DOHH2 (cell line): ENCODE measurements at regions not wholly inside any gene's neighbourhood (a gene's known extent, or its start where the extent isn't known, plus 50 kb on each side); places are given as distances from the start of the nearest gene placed in this dataset.

Experiments used
- H3F3A ChIP-seq: fragments of 200-600 bp; sonication (generic), shearing (Covaris generic); 2 replicates; pipeline ENCODE4 v1.6.0; 2016; ENCODE audit warnings: antibody characterized with exemption, mild to moderate bottlenecking; ENCODE audit not compliant: control insufficient read depth, insufficient read depth
- H3K27ac ChIP-seq: fragments of 200-600 bp; sonication (generic); 2 replicates; pipeline ENCODE4 v1.5.1; 2014; ENCODE audit warnings: low read depth, mild to moderate bottlenecking, low read length, moderate library complexity
- H3K27me3 ChIP-seq: fragments of 200-600 bp; sonication (generic); 2 replicates; pipeline ENCODE4 v1.6.1; 2014; ENCODE audit warnings: mild to moderate bottlenecking, low read length, mixed read lengths; ENCODE audit not compliant: control insufficient read depth
- H3K36me3 ChIP-seq: fragments of 200-600 bp; sonication (generic); 2 replicates; pipeline ENCODE4 v1.6.1; 2014; ENCODE audit warnings: mild to moderate bottlenecking, low read length, moderate library complexity, mixed read lengths; ENCODE audit not compliant: control insufficient read depth
- H3K4me1 ChIP-seq: fragments of 200-600 bp; sonication (generic); 2 replicates; pipeline ENCODE4 v1.6.1; 2014; ENCODE audit warnings: mild to moderate bottlenecking, low read length, mixed read lengths; ENCODE audit not compliant: control insufficient read depth
- H3K4me2 ChIP-seq: fragments of 200-600 bp; sonication (generic); 2 replicates; pipeline ENCODE4 v1.6.0; 2014; ENCODE audit warnings: mild to moderate bottlenecking, low read length, moderate library complexity
- H3K4me3 ChIP-seq: fragments of 200-600 bp; sonication (generic); 2 replicates; pipeline ENCODE4 v1.5.1; 2014; ENCODE audit warnings: mild to moderate bottlenecking, low read length, mixed read lengths
- H3K79me2 ChIP-seq: fragments of 200-600 bp; sonication (generic); 2 replicates; pipeline ENCODE4 v1.6.1; 2014; ENCODE audit warnings: mild to moderate bottlenecking, low read length, mixed read lengths; ENCODE audit not compliant: control insufficient read depth
- H3K9me2 ChIP-seq: fragments of 200-600 bp; sonication (generic); replicated peaks from 2 replicates; pipeline ENCODE4 v1.6.1; 2014; ENCODE audit warnings: mild to moderate bottlenecking, low read length, mixed read lengths; ENCODE audit not compliant: control insufficient read depth
- H3K9me3 ChIP-seq: fragments of 200-600 bp; sonication (generic); 2 replicates; pipeline ENCODE4 v1.6.1; 2014; ENCODE audit warnings: antibody characterized with exemption, low read length, mixed read lengths; ENCODE audit not compliant: control insufficient read depth, insufficient read depth
- H4K20me1 ChIP-seq: fragments of 200-600 bp; sonication (generic); 2 replicates; pipeline ENCODE4 v1.6.0; 2014; ENCODE audit warnings: low read depth, mild to moderate bottlenecking, antibody characterized with exemption, low read length, moderate library complexity; ENCODE audit not compliant: control insufficient read depth, insufficient read depth
- EZH2phosphoT487 ChIP-seq: fragments of 200-600 bp; sonication (generic); IDR thresholded peaks from 2 replicates; pipeline ENCODE4 v1.6.1; 2017; ENCODE audit warnings: borderline replicate concordance, mild to moderate bottlenecking, antibody characterized with exemption, low read length, moderate library complexity, mixed read lengths
- TF ChIP-seq, protein P1 (sequence below): fragments of 200-600 bp; sonication (generic); IDR thresholded peaks from one replicate; pipeline ENCODE4 v1.5.1; 2014; ENCODE audit warnings: antibody characterized with exemption, mild to moderate bottlenecking, low read depth, low read length; ENCODE audit not compliant: poor library complexity, severe bottlenecking

DNA sequence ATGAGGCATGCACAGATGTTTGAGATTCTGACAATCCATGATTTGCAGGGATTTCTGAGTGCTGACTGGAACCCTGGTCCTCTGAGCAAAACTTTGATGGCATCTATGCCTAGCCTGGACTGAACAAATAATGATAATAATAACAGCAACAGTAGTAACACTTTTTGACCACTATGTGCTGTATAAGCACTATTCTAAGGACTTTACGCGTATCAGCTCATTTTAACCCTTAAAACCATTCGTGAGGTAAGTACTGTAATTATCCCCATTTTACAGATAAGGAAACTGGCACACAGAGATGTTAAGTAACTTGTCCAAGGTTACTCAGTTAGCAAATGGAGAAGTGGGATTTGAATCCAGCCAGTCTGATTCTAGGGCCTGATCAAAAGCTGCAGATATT lies 168.4 kb downstream of the C11orf91 start:
- no peaks in the 10 kb centered on the region for H4K20me1 ChIP-seq
- H3K4me3 ChIP-seq = peak overlapping the region; percentile 54
- H3K9me2 ChIP-seq = no peaks in the 10 kb centered on the region
- no peaks in the 10 kb centered on the region for H3K9me3 ChIP-seq
- peaks cover 11% of the 10 kb centered on the region for H3F3A ChIP-seq
- peaks cover 54% of the 10 kb centered on the region for H3K4me1 ChIP-seq
- peaks cover 28% of the 10 kb centered on the region for H3K79me2 ChIP-seq
- peak overlapping the region; percentile 86 for H3K27ac ChIP-seq
- no peaks in the 10 kb centered on the region for H3K36me3 ChIP-seq
- H3K27me3 ChIP-seq = no peaks in the 10 kb centered on the region
- TF ChIP-seq EZH2phosphoT487 = no peak
- TF ChIP-seq, protein P1, sequence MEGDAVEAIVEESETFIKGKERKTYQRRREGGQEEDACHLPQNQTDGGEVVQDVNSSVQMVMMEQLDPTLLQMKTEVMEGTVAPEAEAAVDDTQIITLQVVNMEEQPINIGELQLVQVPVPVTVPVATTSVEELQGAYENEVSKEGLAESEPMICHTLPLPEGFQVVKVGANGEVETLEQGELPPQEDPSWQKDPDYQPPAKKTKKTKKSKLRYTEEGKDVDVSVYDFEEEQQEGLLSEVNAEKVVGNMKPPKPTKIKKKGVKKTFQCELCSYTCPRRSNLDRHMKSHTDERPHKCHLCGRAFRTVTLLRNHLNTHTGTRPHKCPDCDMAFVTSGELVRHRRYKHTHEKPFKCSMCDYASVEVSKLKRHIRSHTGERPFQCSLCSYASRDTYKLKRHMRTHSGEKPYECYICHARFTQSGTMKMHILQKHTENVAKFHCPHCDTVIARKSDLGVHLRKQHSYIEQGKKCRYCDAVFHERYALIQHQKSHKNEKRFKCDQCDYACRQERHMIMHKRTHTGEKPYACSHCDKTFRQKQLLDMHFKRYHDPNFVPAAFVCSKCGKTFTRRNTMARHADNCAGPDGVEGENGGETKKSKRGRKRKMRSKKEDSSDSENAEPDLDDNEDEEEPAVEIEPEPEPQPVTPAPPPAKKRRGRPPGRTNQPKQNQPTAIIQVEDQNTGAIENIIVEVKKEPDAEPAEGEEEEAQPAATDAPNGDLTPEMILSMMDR = peak; percentile 55
- peak overlapping the region; percentile 64 for H3K4me2 ChIP-seq

DNA sequence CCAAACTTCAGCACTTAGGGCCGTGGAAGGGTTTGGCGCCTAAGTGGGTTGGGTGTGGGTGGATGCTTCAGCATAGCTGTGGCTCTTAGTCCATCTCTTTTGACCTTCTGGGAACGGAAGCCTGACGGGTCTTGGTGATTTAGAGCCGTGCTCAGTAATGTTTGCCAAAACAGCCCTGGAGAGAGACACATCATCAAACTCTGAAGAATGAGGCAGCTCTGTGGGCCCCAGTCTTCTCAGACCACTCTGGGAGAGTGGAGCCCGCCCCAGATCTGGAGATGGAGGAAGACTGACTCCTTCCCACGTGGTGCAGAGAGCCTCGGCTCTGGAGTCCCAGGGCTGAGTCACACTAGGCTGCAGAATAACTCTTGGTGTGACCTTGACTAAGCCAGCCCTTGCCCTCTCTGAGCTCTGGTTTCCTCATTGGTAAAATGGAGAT lies 168.9 kb downstream of the C11orf91 start:
- H3F3A ChIP-seq = peaks cover 11% of the 10 kb centered on the region
- H4K20me1 ChIP-seq = no peaks in the 10 kb centered on the region
- peak overlapping the region; percentile 64 for H3K4me2 ChIP-seq
- H3K9me2 ChIP-seq = no peaks in the 10 kb centered on the region
- peaks cover 27% of the 10 kb centered on the region for H3K79me2 ChIP-seq
- peak overlapping the region; percentile 54 for H3K4me3 ChIP-seq
- H3K9me3 ChIP-seq = no peaks in the 10 kb centered on the region
- no peak for TF ChIP-seq EZH2phosphoT487
- TF ChIP-seq, protein P1 = no peak
- peak overlapping the region; percentile 86 for H3K27ac ChIP-seq
- H3K36me3 ChIP-seq = no peaks in the 10 kb centered on the region
- H3K4me1 ChIP-seq = peaks cover 49% of the 10 kb centered on the region
- no peaks in the 10 kb centered on the region for H3K27me3 ChIP-seq

DNA sequence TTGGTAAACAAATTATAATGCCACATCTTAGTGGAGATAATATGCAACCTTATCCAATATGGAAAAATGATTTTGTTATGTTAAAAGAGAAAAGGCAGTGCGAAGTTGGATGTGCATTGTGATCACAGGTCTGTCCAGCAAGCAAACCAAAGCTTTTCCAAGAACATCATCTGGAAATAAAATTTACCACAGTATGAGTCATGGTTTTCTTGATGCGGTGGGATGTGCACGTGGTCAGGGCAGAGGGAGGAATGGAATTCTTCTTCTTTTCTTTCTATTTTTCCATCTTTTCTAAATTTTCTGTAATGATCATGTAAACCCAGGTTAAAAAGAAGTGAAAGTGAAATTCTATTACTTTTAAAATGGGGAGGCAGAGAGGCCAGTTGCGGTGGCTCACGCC lies 169.8 kb downstream of the C11orf91 start:
- Histone ChIP-seq H3K27ac (no peak overlapping the region), H3K4me1 (peaks cover 41% of the 10 kb centered on the region), H3K79me2 (peaks cover 21% of the 10 kb centered on the region), H3K36me3 (peaks cover 3% of the 10 kb centered on the region; the same call in 1 of the 2 replicates), H3K4me3 (no peak overlapping the region), H3K9me3 (no peaks in the 10 kb centered on the region), H3K9me2 (no peaks in the 10 kb centered on the region), H3K27me3 (no peaks in the 10 kb centered on the region), H3K4me2 (no peak overlapping the region), H4K20me1 (no peaks in the 10 kb centered on the region), H3F3A (peaks cover 11% of the 10 kb centered on the region)
- no peak for TF ChIP-seq EZH2phosphoT487
- TF ChIP-seq, protein P1 = no peak
